ENCODE measurements at regions not wholly inside any gene's neighbourhood (a gene's known extent, or its start where the extent isn't known, plus 50 kb on each side); places are given as distances from the start of the nearest gene placed in this dataset.

- no peak for TF ChIP-seq EZH2 (IDR thresholded peaks at IDR 0.05; ENCODE audit: low read depth, unreplicated experiment)
- TF ChIP-seq CTCF (conservative IDR thresholded peaks at IDR 0.05; ENCODE audit: low read depth in 2 of 2), result no peak
- no peak for TF ChIP-seq REST (IDR thresholded peaks at IDR 0.05; ENCODE audit: unreplicated experiment)
- TF ChIP-seq NANOG (IDR thresholded peaks at IDR 0.05; ENCODE audit: borderline replicate concordance), result no peak
- no peak for TF ChIP-seq POLR2AphosphoS5 (IDR thresholded peaks at IDR 0.05; ENCODE audit: low read depth)
- TF ChIP-seq EZH2phosphoT487 (IDR thresholded peaks at IDR 0.05; ENCODE audit: unreplicated experiment), result no peak
- no peak for TF ChIP-seq CREB1 (CRISPR knock-in tag; IDR thresholded peaks at IDR 0.05; ENCODE audit: low read depth)
These were observed 709.1 kb upstream of the CHAC2 start for GRCh38 chr2:53058526-53058925.

All from GM23338 (cell line).